HG02981 (cell line): ENCODE measurements at regions not wholly inside any gene's neighbourhood (a gene's known extent, or its start where the extent isn't known, plus 50 kb on each side); places are given as distances from the start of the nearest gene placed in this dataset.
"Not testable (repeated sequence)": the region's sequence is repeated elsewhere in the genome, so short reads cannot be mapped to it uniquely, and the experiment has no call there.

Experiments used
- ATAC-seq: cut with Tn5 transposase; IDR thresholded peaks from one replicate; pipeline ENCODE4 v1.9.1; 2021; ENCODE audit warnings: mild to moderate bottlenecking, moderate library complexity; ENCODE audit not compliant: unreplicated experiment

- no peak for ATAC-seq
Observed at GRCh38 chr11:115642660-115643059, 138.4 kb upstream of the CADM1 start.

DNA sequence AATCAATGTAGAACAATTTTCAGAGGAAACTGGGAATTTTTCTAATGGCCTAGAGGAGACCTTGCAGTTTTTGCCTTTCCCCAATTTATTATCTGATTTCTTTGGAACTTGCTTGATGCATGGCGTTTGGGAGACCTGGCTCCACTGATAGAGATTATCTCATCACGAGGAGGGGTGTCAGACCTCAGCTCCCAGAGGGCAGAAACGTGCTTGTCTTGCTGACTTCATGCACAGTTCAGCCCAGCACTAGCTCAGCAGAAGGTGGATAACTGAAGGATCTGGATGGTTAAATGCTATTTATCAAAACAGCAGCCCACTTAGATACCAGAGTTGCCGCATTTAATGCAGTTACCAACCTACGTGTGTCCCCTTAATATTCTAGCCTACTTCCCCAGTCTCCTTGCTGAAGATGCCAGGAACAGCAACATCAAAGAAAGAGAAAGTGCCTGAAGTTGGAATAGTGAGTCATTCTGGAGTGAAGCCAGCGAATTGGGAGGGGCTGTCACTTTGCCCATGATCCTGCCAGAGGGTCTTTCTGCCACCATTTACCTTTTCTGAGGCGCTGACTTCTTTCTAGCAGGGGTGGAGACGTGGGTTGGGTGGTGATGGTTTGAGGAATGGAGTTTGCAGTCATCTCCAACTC lies 133.5 kb upstream of the CADM1 start:
- no peak for ATAC-seq

- no peak for ATAC-seq
Observed at GRCh38 chr11:115636753-115637527, 132.7 kb upstream of the CADM1 start.

DNA sequence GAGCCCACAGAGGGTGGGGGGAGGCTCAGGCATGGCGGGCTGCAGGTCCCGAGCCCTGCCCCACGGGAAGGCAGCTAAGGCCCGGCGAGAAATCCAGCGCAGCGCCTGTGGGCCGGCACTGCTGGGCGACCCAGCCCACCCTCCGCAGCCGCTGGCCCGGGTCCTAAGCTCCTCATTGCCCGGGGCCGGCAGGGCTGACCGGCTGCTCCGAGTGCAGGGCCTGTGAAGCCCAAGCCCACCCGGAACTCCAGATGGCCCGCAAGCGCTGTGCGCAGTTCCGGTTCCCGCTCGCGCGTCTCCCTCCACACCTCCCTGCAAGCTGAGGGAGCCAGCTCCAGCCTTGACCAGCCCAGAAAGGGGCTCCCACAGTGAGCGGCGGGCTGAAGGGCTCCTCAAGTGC lies 129.8 kb upstream of the CADM1 start:
- ATAC-seq = not testable (repeated sequence)

DNA sequence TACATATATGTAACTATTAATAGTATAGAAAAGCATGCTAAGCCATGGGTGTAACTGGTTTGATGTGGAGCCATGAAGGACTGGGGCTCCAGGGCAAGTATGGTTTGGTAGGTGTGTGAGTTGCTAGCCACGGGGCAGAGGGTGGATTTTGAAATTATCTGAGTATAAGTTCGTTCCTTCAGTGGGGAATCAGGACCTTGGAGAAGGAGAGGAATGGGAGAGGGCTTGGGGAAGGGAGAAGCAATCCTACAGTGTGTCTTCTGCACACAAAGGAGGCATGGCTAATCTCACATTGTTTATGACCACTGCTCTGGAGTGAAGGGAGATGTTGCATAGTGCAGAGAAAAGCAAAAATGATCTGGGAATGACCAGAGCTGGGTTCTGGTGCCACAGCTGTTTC lies 127.8 kb upstream of the CADM1 start:
- no peak for ATAC-seq

- no peak for ATAC-seq
Observed at GRCh38 chr11:115631609-115632008, 127.4 kb upstream of the CADM1 start.

GRCh38 chr11:115630214-115630613 lies 126.0 kb upstream of the CADM1 start:
- no peak for ATAC-seq

DNA sequence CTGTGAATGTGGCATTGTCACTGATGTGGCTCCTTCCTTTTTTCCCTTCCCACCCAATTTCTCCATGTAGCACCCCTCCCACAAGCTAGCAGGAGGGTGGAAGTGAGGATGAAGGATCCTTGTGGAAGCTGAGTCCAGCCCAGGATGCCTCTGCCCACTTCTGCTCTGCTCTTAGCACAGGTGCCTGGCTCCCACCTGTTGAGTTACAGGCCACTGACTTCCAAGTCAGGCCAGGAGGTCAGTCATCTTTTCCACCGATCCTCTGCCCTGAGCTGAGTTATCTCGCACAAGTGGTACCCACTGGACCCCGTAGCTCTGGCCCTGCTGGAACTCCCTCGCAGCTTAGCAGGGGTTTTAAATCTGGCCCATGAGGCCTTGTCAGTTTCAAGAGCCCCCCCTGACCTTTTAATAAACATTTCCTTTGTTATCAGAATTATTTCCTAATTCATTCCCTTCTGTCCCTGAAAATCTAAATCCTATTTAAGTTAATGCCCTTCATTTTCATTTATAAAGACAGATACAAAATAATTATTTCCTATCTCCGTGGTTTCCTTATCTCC lies 125.3 kb upstream of the CADM1 start:
- ATAC-seq = no peak

GRCh38 chr11:115627666-115628460 lies 123.6 kb upstream of the CADM1 start:
- no peak for ATAC-seq

DNA sequence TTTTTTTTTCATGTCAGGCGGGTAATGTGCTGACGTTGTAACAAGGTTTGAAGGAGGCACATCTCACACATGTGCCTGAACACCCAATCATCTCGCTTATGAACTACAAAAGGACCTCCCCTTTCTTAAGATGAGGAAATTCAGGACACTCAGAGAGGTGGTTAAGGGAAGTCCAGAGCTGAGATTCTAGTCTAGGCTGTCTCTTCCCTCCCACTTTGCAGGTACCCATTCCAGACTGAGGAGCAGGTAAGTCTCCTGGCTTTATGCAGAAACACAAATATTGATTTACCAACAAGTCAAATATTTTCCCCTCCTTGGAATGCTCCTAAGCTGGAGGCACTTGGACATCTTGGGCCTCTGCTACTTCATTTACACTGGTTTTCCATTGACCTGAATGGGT lies 122.9 kb upstream of the CADM1 start:
- no peak for ATAC-seq

- no peak for ATAC-seq
Observed at GRCh38 chr11:115626414-115626813, 122.2 kb upstream of the CADM1 start.

DNA sequence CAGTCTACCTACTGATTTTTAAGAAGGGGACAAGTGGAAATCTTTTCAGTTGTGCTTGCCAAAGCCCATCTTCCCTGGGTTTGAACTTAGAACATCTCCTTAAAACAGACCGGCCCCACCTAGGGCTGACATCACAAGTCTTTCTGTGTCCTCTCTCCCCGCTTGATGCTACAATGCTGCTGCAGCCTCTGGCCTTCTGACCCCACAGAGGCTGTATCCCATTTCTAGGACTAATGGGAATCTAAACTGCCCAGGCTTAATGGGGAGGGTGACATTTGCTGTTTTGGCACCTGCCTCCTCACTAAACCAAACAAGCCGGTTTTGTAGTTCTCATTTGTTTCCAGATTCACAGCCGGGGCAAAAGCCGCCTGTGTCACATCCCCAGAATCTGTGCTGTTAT lies 121.3 kb upstream of the CADM1 start:
- no peak for ATAC-seq

GRCh38 chr11:115624065-115624464 lies 119.8 kb upstream of the CADM1 start:
- ATAC-seq = no peak

- no peak for ATAC-seq
Observed at GRCh38 chr11:115623021-115623451, 118.8 kb upstream of the CADM1 start.

DNA sequence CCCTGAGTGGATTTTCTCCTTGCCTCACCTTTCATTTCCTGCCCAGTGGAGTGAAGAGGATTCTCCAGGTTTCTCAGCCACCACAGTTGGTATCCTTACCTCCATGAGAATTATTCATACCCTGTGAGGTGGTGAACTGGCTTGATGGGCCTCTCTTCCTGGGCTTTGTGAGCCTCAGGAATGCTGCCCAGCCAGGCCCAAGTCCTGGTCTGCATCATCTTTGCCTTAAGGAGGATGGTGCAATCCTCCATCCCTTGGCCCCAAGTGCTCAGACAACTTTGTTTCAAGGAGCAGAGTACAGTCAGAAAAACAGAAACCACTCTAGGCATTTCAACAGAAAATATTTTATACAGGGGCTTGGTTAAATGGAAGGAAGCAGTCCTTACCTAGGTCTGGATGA lies 114.2 kb upstream of the CADM1 start:
- no peak for ATAC-seq

DNA sequence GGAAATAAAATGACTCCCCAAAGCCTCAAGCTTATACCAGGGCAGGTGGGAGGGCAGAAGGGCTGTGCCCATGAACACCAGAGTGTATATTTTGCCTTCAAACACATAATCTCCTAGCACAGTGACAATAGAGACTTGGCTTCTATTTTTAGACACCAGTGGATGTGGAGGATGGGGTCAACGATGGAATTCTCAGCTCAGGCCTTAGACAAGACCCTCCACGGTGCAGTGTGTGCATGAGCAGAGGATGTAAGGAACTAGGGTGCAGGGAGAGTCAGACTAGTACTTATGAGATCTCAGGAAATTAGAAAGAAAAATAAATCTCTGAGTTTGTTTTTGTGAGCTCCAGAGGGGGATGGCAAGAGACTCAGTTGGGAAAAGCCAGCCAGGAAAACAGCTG lies 113.6 kb upstream of the CADM1 start:
- no peak for ATAC-seq

GRCh38 chr11:115616971-115617370 lies 112.8 kb upstream of the CADM1 start:
- ATAC-seq = no peak

GRCh38 chr11:115613986-115614632 lies 109.9 kb upstream of the CADM1 start:
- no peak for ATAC-seq

DNA sequence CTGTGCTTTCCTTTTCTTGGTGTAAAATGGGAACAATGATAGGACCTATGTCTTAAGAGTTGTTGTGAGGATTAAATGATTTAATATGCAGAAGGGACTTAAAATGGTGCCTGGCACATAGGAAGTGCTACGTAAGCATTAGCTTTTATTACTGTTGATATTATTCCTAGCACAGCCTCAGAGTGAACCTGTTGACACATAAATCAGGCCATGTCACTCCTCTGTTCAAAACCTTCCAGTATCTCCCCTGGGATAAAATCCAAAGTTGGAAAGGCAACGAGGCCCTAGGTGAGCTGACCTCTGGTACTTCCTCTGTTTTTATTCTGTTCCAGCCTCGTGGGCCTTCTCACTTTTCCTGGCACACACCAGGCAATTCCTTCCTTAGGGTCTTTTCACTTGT lies 108.8 kb upstream of the CADM1 start:
- ATAC-seq = no peak

DNA sequence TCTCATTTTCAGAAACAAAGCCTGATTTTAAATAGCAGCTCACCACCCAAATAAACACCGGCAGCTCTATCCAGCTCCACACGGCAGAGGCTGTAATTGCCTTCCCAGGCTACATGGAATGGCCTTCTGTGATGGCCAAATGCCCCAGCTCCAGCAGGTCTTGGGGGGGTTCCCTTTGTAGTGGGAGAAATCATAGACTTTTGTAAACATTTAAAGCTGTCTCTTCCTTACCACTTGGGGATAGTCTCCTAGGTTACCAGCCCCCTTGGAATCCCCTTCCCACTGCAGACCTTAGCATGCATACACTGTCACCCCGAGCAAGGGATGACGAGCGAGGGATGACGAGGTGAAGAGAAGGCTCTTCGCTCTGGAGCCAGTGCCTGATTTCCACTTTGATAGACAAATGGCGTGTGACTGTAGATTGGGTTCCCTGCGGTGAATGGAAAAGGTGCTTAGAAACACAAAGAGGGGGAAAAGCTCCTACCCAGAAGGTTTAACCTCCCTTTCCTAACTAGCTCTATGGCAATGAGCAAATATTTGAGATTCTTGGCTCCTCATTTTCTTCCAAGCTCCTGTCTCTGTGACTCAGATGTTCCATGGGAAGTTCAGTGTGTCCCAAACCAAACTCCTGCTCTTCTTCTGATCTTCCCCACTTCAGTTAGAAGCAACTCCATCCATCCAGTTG lies 108.0 kb upstream of the CADM1 start:
- no peak for ATAC-seq
